ENCODE measurements at regions not wholly inside any gene's neighbourhood (a gene's known extent, or its start where the extent isn't known, plus 50 kb on each side); places are given as distances from the start of the nearest gene placed in this dataset.
"Not testable (repeated sequence)": the region's sequence is repeated elsewhere in the genome, so short reads cannot be mapped to it uniquely, and the experiment has no call there.

DNA sequence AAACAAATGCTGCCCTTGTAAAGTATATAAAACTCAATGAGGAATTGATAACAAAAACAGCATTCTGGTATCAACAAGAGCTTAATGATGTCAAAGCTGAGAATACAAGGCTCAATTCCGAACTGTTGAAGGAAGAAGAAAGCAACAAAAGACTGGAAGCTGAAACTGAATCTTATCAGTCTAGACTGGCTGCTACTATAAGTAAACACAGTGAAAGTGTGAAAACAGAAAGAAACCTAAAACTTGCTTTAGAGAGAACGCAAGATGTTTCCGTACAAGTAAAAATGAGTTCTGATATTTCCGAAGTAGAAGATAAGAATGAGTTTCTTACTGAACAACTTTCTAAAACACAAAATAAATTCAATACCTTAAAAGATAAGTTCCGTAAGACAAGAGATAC is 1167.7 kb downstream of the FOXD4L5 start:
- not testable (repeated sequence) for TF ChIP-seq CTCF, POLR2A (IDR thresholded peaks at IDR 0.05)
